ENCODE measurements at regions not wholly inside any gene's neighbourhood (a gene's known extent, or its start where the extent isn't known, plus 50 kb on each side); places are given as distances from the start of the nearest gene placed in this dataset.
"Not testable (repeated sequence)": the region's sequence is repeated elsewhere in the genome, so short reads cannot be mapped to it uniquely, and the experiment has no call there.

DNA sequence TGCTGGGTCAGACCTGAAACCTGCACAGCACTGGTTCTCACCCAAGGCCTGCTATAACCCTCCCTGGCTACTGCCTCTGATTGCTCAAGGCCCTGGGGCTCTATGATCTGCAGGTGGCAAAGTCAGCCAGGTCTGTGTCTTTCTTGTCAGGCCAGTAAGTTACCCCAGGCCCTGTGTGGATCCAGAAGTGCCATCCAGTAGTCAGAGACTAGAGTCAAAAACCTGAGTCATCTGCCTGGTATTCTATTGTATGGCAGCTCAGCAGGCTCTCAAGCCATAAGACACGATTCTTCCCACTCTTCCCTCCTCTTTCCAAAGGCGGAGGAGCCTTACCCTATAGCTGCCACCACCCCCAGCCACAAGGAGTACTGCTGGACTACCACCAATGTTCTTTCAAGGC, 593.0 kb downstream of the FRK start:
- no peak overlapping the region for H3K4me3 ChIP-seq (ENCODE audit: low read depth, low read length)
- TF ChIP-seq, protein P1, sequence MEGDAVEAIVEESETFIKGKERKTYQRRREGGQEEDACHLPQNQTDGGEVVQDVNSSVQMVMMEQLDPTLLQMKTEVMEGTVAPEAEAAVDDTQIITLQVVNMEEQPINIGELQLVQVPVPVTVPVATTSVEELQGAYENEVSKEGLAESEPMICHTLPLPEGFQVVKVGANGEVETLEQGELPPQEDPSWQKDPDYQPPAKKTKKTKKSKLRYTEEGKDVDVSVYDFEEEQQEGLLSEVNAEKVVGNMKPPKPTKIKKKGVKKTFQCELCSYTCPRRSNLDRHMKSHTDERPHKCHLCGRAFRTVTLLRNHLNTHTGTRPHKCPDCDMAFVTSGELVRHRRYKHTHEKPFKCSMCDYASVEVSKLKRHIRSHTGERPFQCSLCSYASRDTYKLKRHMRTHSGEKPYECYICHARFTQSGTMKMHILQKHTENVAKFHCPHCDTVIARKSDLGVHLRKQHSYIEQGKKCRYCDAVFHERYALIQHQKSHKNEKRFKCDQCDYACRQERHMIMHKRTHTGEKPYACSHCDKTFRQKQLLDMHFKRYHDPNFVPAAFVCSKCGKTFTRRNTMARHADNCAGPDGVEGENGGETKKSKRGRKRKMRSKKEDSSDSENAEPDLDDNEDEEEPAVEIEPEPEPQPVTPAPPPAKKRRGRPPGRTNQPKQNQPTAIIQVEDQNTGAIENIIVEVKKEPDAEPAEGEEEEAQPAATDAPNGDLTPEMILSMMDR (IDR thresholded peaks at IDR 0.05; ENCODE audit: low read depth, low read length) = no peak

DNA sequence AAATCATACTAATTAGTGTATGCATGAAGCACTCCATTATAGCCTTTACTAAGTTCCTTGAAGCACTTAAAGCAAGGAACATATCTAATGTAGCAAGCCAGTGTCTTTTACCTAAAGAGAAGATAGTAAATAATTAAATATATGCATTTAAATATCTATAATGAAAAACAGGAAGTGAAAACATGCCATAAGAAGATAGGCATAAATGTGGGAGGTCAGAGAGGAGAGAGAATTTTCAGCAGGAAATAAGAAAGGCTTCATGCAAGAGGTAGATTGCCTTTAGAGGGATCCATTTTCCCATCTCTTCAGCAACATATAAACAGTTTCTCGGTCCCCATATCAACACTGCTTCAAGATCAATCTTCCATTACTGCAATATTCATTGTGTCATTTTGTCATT, 599.8 kb downstream of the FRK start:
- TF ChIP-seq, protein P1 (IDR thresholded peaks at IDR 0.05; ENCODE audit: low read depth, low read length) = no peak

DNA sequence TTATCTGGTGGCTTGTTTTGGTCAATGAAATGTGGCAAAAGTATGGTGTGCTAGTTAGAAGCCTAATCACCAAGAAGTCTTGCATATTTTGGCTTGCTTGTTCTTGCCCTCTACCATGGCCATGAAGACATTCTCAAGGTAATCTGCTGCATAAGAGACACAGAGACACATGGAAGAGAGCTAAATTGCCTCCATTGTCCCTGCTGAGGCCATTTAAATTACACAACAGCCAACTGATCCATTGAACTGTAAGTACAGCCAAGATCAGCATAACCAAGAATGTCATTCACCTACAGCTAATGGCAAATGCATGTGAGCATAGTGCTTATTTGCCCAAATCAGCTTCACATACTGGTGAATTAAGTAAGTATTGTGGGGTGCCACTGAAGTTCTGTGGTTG, 603.8 kb downstream of the FRK start:
- TF ChIP-seq, protein P1 (IDR thresholded peaks at IDR 0.05; ENCODE audit: low read depth, low read length) = no peak
- no peak overlapping the region for H3K4me3 ChIP-seq (ENCODE audit: low read depth, low read length)

More for the DNA sequence above, 599.8 kb downstream of the FRK start:
- no peak overlapping the region for H3K4me3 ChIP-seq (ENCODE audit: low read depth, low read length)

DNA sequence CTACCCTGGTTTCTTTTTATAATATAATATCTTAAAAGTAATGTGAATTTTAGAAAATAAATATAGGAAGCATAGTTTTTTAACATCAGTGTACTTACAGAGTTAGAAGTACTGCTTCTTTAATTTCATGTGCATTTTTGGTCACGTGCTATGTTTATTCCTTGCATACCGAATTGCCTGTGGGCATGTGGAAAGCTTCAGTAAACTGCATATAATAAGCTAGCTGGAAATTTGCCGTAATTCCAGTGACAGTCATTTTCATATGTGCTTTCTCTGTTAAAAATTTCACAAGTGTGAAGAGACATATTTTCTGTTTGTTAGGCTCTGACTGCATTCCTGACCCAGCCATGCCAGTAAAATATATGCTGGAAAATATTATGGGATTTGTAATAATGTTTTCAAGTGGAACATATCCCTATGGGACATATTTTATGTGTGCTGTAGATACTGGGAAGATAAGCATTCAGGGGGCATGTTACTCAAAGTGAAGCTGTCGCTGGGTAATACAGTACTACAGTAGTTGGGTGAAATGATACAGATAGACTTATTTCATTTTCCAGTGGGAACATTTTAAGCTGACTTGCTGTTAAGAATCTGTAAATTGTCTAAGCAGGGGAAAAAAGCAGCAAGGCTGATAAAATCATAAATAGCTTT, 616.7 kb downstream of the FRK start:
- TF ChIP-seq, protein P1 (IDR thresholded peaks at IDR 0.05; ENCODE audit: low read depth, low read length) = no peak
- no peak overlapping the region for H3K4me3 ChIP-seq (ENCODE audit: low read depth, low read length)

DNA sequence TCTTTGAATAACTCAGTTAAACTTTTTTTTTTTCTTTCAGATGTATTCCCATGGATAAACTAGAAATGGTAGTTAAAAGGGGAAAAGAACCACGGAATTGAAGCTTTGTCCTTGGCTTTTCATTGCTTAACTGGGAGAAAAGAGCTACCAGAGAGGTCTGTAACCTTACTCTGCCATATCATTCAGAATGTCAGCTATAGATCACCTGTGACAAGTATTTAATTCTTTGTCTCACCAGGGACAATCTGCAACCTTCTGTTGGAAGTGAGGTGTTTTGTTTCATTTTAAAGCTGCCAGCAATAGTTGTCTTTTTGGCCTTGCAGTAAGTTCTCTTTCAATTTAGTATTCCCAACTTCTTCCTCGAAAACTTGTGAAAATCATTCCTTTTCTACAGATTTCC, 618.4 kb downstream of the FRK start:
- TF ChIP-seq, protein P1 (IDR thresholded peaks at IDR 0.05; ENCODE audit: low read depth, low read length) = no peak
- no peak overlapping the region for H3K4me3 ChIP-seq (ENCODE audit: low read depth, low read length)

DNA sequence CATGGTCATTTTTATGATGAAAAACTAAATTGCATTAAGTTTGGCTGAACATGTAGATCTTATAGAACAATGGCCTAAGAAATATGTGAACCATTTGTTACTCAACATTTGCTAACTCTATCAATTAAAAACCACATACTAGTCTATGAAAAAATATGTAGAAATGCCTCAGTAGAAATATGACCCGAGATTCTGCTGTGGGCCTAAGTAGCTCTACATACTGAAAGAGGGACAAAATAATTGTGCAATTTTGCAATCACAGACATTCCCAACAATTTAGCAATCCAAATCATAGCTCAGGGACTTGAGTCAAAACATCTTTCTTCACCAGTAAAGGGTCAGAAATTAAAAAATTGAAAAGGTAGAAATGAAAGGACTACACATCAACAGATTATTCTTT, 619.0 kb downstream of the FRK start:
- no peak overlapping the region for H3K4me3 ChIP-seq (ENCODE audit: low read depth, low read length)
- TF ChIP-seq, protein P1 (IDR thresholded peaks at IDR 0.05; ENCODE audit: low read depth, low read length) = no peak

DNA sequence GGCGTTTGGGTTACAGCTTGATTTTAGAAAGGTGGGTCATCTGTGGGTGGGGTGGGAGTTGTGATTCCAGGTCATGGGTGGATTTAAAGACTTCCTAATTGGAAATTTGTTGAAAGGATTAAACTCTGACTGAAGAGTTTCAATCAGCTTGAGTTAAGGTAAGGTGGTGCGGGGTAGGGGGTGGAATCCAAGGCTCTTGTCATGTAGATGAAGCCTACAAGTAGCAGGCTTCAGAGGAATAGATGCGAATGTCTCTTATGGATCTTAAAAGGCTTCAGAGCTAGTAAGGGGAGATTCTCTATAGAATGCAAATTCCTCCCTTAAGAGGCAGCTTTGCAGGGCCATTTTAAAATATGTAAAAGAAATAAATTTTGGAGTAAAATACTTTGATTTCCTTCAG, 645.3 kb downstream of the FRK start:
- TF ChIP-seq, protein P1 (IDR thresholded peaks at IDR 0.05; ENCODE audit: low read depth, low read length) = no peak

DNA sequence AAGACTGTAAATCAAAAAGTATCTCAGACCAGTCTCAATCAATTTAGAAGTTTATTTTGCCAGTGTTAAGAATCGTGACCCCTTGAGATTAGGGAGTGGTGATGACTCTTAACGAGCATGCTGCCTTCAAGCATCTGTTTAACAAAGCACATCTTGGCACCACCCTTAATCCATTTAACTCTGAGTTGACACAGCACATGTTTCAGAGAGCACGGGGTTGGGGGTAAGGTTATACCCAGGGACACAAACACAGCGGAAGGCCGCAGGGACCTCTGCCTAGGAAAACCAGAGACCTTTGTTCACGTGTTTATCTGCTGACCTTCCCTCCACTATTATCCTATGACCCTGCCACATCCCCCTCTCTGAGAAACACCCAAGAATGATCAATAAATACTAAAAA, 645.8 kb downstream of the FRK start:
- H3K4me3 ChIP-seq (ENCODE audit: low read depth, low read length) = not testable (repeated sequence)

More for the DNA sequence above, 645.3 kb downstream of the FRK start:
- no peak overlapping the region for H3K4me3 ChIP-seq (ENCODE audit: low read depth, low read length)

Measured in WI38 (cell line).